Gastroesophageal sphincter (tissue), 4 donors: ENCODE measurements at regions not wholly inside any gene's neighbourhood (a gene's known extent, or its start where the extent isn't known, plus 50 kb on each side); places are given as distances from the start of the nearest gene placed in this dataset.
"Not testable (repeated sequence)": the region's sequence is repeated elsewhere in the genome, so short reads cannot be mapped to it uniquely, and the experiment has no call there.

Experiments
- ATAC-seq: fragments of 150-250 bp; one replicate; pipeline ENCODE4 v1.9.1; 2016; ENCODE audit warnings: mild to moderate bottlenecking, moderate library complexity
- H3K27ac ChIP-seq, 4 donors: fragments of 200-600 bp; sonication (generic) in 3 of 4; 1 replicate in 3 of 4; 2 replicates in 1 of 4; pipeline ENCODE4 v1.5.1; 2016 to 2019
- H3K27me3 ChIP-seq: fragments of 200-600 bp; sonication (generic); one replicate; pipeline ENCODE4 v1.5.1; 2019
- H3K36me3 ChIP-seq, 2 donors: fragments of 200-600 bp; sonication (generic); one replicate each; pipeline ENCODE4 v1.5.1; 2019; ENCODE audit warnings: control low read depth in 1 of 2
- H3K4me1 ChIP-seq, 3 donors: fragments of 200-600 bp; sonication (generic); 1 replicate in 2 of 3; 2 replicates in 1 of 3; pipeline ENCODE4 v1.5.1; 2016 to 2019; ENCODE audit warnings: control low read depth in 2 of 3
- H3K4me3 ChIP-seq, 2 donors: fragments of 200-600 bp; sonication (generic); one replicate each; pipeline ENCODE4 v1.5.1; 2019; ENCODE audit warnings: mild to moderate bottlenecking in 1 of 2, moderate library complexity in 1 of 2
- H3K9me3 ChIP-seq, 3 donors: fragments of 200-600 bp; sonication (generic); one replicate each; pipeline ENCODE4 v1.5.1; 2017 to 2019; ENCODE audit warnings: control low read depth in 2 of 3
- CTCF ChIP-seq, 4 experiments: fragments of 200-600 bp in 2 of 4; fragments of 450-650 bp in 2 of 4; sonication (generic) in 1 of 4; IDR thresholded peaks; one replicate each; pipeline ENCODE4 v1.5.1; 2017 to 2019; ENCODE audit warnings: antibody characterized with exemption in 4 of 4, mild to moderate bottlenecking in 2 of 4, moderate library complexity in 2 of 4
- EP300 ChIP-seq: sonication (generic); formaldehyde crosslinking; IDR thresholded peaks from one replicate; pipeline ENCODE4 v1.6.1; 2017; ENCODE audit warnings: antibody characterized with exemption, mild to moderate bottlenecking
- POLR2A ChIP-seq, 2 donors: fragments of 450-650 bp; IDR thresholded peaks; one replicate each; pipeline ENCODE4 v1.6.1; 2017; ENCODE audit warnings: antibody characterized with exemption in 2 of 2, mild to moderate bottlenecking in 2 of 2, moderate library complexity in 1 of 2
- POLR2AphosphoS5 ChIP-seq: sonication (generic); formaldehyde crosslinking; IDR thresholded peaks from one replicate; pipeline ENCODE4 v1.6.1; 2017; ENCODE audit warnings: antibody characterized with exemption
- WGBS, 2 donors: methylation state at CpG; one replicate each; pipeline ENCODE4 v1.1.5; 2018; ENCODE audit warnings: low coverage in 1 of 2; 5-methylcytosine and 5-hydroxymethylcytosine counted together

GRCh38 chr4:132488555-132488954 is 660.5 kb upstream of the PCDH10 start:
- no peak overlapping the region for H3K27ac ChIP-seq
- 84 to 96% methylated on average over 2 to 3 of the region's 3 CpGs for WGBS, 2 donors
- no peak overlapping the region for H3K4me3 ChIP-seq
- H3K36me3 ChIP-seq: no peaks in the 10 kb centered on the region
- peaks cover 0 to 21% (median 0%) of the 10 kb centered on the region in 3 donors for H3K9me3 ChIP-seq
- no peaks in the 10 kb centered on the region for H3K27me3 ChIP-seq
- TF ChIP-seq CTCF (IDR thresholded peaks at IDR 0.05) (no peak), POLR2A (IDR thresholded peaks at IDR 0.05) (no peak), EP300 (no peak), POLR2AphosphoS5 (no peak)
- ATAC-seq: no peak
- H3K4me1 ChIP-seq: no peaks in the 10 kb centered on the region

- no peaks in the 10 kb centered on the region for H3K4me1 ChIP-seq
- no peaks in the 10 kb centered on the region for H3K27me3 ChIP-seq
- TF ChIP-seq POLR2AphosphoS5 (no peak), POLR2A (IDR thresholded peaks at IDR 0.05) (no peak), EP300 (no peak), CTCF (IDR thresholded peaks at IDR 0.05) (no peak)
- no peak overlapping the region for H3K4me3 ChIP-seq
- H3K9me3 ChIP-seq: peaks cover 0 to 16% (median 0%) of the 10 kb centered on the region in 3 donors
- no peak for ATAC-seq
- H3K36me3 ChIP-seq: no peaks in the 10 kb centered on the region
- no peak overlapping the region for H3K27ac ChIP-seq
Observed at GRCh38 chr4:132493476-132493875, 655.6 kb upstream of the PCDH10 start.

DNA sequence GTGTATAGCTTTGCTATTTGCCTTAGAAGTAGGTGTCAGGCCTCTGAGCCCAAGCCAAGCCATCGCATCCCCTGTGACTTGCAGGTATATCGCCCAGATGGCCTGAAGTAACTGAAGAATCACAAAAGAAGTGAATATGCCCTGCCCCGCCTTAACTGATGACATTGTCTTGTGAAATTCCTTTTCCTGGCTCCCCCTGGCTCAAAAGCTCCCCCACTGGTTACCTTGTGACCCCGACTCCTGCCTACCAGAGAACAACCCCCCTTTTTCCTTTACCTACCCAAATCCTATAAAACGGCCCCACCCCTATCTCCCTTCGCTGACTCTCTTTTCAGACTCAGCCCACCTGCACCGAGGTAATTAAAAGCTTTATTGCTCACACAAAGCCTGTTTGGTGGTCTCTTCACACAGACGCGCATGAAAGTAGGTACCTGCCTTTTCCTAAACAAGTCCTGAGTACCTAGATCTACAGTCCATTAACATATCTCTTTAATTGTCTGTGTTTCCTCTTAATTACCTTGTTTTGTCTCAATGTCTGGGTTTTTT is 653.8 kb upstream of the PCDH10 start:
- WGBS, 2 donors: 77 to 78% methylated on average over 5 to 8 of the region's 9 CpGs

GRCh38 chr4:132498215-132498614 is 650.9 kb upstream of the PCDH10 start:
- ATAC-seq: no peak
- Histone ChIP-seq H3K27me3 (no peaks in the 10 kb centered on the region), H3K4me3 (no peak overlapping the region), H3K36me3 (no peaks in the 10 kb centered on the region), H3K4me1 (no peaks in the 10 kb centered on the region), H3K9me3 (no peaks in the 10 kb centered on the region), H3K27ac (no peak overlapping the region)
- WGBS, 2 donors: 79 to 84% methylated on average over 1 to 2 of the region's 2 CpGs
- TF ChIP-seq POLR2AphosphoS5 (no peak), EP300 (no peak), CTCF (IDR thresholded peaks at IDR 0.05) (no peak), POLR2A (IDR thresholded peaks at IDR 0.05) (no peak)

More for the DNA sequence above, 653.8 kb upstream of the PCDH10 start:
- not testable (repeated sequence) for H3K4me1 ChIP-seq, H3K27me3 ChIP-seq, ATAC-seq, H3K9me3 ChIP-seq, H3K27ac ChIP-seq, H3K4me3 ChIP-seq, H3K36me3 ChIP-seq

DNA sequence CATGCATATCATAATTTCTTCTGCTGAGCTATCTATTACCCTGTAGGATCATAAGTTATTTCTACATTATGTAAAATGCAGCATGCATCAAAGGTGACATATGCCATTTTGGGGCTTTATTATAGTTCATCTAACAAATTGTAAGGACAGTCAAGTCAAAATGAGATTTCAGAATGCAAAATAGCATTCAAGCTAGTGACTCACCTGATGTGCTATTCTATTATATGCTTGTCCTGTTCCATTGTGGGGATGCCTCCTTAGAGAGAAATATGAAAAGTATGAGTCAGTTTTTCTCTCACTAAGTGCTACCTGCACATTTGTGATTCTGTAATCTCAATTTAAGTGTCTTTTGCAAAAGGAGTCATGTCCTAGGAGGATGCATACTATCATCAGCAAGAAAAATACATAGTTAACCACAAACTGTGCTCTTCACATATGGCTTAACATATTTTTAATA is 647.0 kb upstream of the PCDH10 start:
- H3K9me3 ChIP-seq: no peaks in the 10 kb centered on the region
- no peak overlapping the region for H3K27ac ChIP-seq
- TF ChIP-seq POLR2A (IDR thresholded peaks at IDR 0.05) (no peak), EP300 (no peak), POLR2AphosphoS5 (no peak), CTCF (IDR thresholded peaks at IDR 0.05) (no peak)
- H3K27me3 ChIP-seq: no peaks in the 10 kb centered on the region
- no peak for ATAC-seq
- no peaks in the 10 kb centered on the region for H3K36me3 ChIP-seq
- H3K4me1 ChIP-seq: no peaks in the 10 kb centered on the region
- no peak overlapping the region for H3K4me3 ChIP-seq
